Stimulated activated CD4-positive, alpha-beta T cell treated with anti-CD3 and anti-CD28 coated beads, Interleukin-15, amount 100 ng/mL, for 24 hours (primary cell): ENCODE measurements at regions not wholly inside any gene's neighbourhood (a gene's known extent, or its start where the extent isn't known, plus 50 kb on each side); places are given as distances from the start of the nearest gene placed in this dataset.
"Not testable (repeated sequence)": the region's sequence is repeated elsewhere in the genome, so short reads cannot be mapped to it uniquely, and the experiment has no call there.

Experiments
- DNase-seq: peaks from one replicate; pipeline ENCODE4 v3.0.0-alpha.2; 2020

GRCh38 chr12:131528667-131529066 is 182.2 kb upstream of the SFSWAP start:
- no peak for DNase-seq

DNA sequence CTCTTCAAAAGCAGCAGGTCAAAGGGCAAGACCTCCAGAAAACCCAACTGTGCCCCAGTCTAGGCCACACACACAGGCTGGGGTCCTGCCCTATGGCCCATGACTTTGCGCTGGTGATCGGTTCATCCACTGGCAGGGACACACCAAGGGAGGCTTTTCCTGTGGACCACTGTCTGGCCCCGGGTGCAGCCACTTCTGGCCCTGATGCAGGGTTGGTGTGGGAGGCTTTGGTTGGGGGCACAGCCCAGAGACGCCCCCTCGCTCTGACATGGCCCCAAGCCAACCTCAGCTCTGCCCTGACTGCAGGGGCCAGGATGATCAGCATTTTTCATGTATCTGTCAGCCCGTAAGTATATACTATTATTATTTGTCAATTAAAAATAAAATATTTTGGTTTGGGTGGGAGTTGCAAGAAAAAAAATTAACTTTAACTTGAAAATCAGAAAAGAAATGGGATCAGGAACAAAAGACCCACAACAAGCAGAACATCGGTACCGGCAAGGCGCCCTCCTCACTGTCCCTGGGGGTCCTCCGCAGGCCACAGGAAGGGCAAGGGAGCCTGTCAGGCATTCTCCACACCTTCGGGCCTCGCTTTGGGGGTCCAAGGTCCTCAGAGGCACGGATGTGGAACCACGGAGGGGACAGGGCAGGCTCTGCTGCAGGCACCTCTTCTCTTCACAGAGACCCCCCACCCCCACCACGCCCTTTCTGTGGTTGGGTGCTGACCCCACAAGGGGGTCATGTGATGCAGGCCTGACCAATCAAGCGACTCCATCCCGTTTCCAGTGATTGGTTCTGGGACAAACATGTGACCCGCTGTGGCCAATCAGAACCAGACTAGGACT is 181.5 kb upstream of the SFSWAP start:
- DNase-seq = no peak

DNA sequence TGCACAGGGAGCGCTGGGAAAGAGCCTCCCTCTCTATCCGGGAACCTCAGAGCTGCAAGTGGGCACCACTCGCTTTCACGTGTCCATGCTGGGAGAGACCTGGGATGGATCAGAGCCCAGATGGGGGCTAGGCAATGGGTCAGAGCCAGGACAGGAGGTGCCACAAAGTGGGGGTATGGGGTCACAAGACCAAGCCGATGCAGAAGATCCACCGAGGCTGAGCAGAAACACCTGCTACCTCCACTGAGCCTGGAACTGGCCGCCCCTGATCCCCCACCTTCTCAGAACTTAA is 180.9 kb upstream of the SFSWAP start:
- DNase-seq = no peak

GRCh38 chr12:131530422-131530821 is 180.5 kb upstream of the SFSWAP start:
- no peak for DNase-seq

DNA sequence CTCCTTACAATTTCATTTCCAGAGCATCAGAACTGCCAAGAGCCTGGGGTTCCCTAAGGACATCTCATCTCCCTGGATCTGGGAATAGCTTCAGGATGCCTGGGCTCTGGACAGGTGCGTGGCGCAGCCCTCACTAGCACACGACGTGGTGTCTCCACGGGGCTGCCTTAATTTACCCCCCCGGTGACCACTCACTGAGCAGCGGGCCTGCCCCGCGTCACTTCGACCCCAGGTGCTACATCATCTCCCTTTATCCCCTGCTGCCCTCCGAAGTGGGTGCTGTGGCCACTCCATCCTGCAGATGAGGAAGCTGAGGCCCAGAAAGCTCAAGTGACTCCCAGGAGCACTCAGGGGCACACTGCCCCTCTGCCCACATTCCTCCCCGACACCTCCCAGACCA is 177.8 kb upstream of the SFSWAP start:
- no peak for DNase-seq

GRCh38 chr12:131535779-131536178 is 175.1 kb upstream of the SFSWAP start:
- DNase-seq = no peak

DNA sequence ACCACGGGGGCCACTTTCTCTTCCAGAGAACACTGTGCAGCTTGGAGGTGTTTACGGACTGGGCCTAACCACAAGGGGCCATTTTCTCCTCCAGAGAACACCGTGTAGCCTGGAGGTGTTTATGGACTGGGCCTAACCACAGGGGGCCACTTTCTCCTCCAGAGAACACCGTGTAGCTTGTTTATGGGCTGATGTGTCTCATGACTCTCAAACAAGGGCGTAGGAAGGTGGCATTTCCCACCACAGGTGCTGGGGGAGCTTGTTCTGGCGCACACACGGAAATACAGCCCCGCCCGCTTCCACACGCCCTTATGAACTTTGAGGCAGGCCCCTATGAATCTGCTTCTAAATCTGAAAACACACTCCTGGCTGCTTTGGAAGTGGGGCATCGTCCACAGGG is 174.6 kb upstream of the SFSWAP start:
- peak; percentile 43 for DNase-seq

DNA sequence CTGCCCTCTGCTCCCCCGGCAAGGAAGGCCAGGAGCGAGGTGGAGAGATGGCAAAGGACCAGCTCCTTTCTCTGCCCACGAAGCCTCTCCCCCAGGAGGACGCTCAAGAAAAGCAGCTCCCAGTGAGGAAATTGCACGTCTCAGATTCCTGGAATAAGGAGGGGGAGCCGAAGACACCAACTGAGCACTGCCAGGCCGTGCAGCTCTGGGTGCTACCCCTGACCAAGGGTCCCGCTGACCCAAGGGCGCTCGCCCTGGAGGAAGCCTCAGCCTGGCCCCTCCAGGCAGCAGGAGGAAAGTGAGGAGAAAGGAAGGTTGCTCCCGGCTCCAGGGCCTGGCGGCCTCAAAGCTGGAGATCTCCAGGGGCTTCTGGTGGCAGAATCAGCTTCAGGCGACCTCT is 174.1 kb upstream of the SFSWAP start:
- DNase-seq = no peak

- no peak for DNase-seq
These were observed 173.5 kb upstream of the SFSWAP start for GRCh38 chr12:131537267-131537958.

DNA sequence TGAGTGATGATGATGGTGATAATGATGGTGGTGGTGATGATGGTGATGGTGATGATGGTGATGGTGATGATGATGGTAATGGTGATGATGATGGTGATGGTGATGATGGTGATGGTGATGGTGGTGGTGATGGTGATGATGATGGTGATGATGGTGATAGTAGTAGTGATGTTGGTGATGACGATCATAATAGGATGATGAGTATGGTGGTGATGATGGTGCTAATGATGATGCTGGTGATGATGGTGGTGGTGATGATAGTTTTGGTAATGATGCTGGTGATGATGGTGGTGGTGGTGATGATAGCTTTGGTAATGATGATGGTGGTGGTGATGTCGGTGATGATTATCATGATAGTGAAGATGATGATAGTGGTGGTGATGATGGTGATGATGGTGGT is 171.5 kb upstream of the SFSWAP start:
- no peak for DNase-seq

GRCh38 chr12:131540138-131540623 is 170.7 kb upstream of the SFSWAP start:
- no peak for DNase-seq

DNA sequence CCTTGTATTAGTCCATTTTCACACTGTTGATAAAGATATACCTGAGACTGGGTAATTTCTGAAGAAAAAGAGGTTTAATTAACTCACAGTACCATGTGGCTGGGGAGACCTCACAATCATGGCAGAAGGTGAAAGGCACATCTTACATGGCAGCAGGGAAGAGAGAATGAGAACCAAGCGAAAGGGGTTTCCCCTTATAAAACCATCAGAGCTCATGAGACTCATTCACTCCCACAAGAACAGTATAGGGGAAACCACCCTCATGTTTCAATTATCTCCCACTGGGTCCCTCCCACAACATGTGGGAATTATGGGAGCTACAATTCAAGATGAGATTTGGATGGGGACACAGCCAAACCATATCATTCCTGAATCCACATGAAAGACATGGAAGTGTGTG is 169.4 kb upstream of the SFSWAP start:
- not testable (repeated sequence) for DNase-seq

GRCh38 chr12:131542351-131542750 is 168.5 kb upstream of the SFSWAP start:
- DNase-seq = no peak

DNA sequence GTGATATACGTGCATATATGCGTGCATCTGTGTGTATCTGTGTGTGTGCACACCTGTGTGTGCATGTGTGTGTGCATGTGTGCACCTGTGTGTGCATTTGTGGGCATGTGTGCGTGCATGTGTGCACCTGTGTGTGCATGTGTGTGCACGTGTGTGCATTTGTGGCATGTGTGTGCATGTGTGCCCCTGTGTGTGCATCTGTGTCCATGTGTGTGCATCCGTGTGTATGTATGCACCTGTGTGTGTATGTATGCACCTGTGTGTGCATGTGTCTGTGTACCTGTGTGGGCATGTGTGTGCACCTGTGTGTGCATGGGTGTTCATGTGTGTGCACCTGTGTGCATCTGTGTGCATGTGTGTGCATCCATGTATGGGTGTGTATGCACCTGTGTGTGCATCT is 167.8 kb upstream of the SFSWAP start:
- DNase-seq = no peak

GRCh38 chr12:131547555-131547954 is 163.3 kb upstream of the SFSWAP start:
- no peak for DNase-seq

- no peak for DNase-seq
These were observed 160.8 kb upstream of the SFSWAP start for GRCh38 chr12:131550121-131550520.

DNA sequence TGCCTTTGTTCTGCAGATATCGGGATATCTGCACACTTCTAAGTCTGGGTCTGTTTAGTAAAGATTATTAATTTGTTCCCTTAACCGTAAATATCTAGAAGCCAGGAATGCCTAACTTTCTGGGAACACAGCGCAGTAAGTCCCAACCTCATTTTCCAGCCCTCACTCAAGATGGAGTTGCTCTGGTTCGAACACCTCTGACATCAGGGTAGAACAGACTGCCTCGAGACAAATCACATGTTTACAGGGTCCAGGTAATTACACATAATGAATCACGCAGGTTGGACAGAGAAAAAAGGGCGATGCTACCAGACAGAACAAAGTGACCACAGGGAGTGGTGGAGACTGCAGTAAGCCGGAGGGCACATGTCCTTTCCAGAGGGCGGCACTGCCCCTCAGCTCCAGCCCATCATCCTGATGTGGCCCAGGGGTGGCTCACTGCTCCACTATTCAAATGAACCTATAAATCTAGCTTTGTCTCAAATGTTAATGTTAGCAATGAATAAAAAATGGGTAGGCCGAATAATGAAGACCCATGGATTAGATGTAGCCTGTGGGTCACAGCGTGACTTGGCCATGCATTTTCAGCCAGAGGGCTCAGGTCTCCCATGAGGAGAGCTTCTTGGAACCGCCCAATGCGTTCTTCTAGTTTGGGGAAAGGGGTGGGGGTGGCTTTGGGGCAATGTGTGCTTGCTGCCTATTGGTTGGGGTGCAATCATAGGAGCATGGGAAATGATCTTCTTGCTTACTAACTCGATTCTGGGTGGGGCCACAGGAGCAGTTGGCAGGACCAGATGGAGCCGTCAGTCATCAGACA is 159.0 kb upstream of the SFSWAP start:
- DNase-seq = no peak

GRCh38 chr12:131552492-131552863 is 158.4 kb upstream of the SFSWAP start:
- DNase-seq = no peak

DNA sequence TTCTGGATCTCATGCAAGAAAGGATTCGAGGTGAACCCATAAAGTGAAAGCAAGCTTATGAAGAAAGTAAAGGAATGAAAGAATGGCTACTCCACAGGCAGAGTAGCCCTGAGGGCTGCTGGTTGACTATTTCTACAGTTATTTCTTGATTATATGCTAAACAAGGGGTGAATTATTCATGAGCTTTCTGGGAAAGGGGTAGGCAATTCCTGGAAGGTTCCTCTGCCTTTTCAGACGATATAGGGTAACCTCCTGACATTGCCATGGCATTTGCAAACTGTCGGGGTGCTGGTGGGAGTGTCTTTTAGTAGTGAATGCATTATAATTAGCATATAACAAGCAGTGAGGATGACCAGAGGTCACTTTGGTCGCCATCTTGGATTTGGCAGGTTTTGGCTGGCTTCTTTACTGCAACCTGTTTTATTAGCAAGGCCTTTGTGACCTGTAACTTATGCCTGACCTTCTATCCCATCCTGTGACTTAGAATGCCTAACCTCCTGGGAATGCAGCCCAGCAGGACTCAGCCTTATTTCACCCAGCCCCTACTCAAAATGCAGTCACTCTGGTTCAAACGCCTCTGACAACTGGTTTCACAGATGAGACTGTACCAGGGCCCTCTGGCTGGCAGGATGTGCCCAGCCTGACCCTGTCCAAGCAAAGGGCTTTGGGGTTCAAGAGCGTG is 157.7 kb upstream of the SFSWAP start:
- DNase-seq = no peak

DNA sequence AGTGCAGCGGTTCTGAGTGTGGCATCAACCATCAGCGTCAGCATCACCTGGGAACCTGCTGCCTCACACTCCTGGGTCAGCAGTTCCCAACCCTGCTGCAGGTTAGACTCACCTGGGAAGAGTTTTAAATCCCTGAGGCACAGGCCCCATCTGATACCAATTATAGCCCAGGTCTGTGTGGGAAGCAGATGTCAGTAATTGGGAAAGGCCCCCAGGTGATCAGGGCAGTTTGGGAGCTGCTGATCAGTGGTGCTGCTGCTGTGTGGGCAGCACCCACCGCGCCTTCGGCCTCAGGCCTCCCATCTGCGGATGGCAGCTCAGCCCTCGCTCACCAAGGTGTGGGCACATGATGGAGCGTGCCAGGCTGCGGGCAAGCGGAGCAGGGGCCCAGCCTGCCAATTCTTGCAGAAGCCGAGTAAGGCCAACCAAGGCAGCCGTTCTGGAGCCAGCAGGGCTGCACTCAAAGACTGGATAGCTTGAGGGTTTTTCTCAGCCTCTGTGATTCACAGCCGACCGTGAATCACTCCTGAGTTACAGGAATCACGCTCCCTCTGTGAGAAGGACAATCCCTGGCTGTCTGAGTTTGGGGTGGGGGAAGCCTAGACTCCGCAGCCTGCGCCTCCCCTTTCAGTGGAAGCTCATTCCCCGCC is 155.6 kb upstream of the SFSWAP start:
- no peak for DNase-seq

DNA sequence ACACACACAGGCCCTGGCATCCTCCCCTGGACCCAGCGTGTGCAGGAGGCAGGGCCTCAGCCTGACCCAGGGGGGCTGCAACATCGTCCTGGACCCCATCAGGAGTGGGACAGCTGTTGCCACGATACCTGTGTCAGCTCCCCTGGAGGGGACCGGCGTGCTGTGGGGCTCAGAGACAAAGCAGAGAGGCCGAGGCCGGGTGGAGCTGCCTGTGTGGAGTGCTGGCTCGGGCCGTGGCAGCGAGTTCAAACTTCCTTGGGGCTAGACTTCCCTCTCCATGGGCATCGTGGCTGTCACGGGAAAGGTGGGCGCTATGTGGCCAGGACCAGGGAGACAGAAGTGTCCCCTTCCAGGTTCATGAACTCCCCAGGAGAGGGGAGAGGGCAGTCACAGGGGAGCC is 155.0 kb upstream of the SFSWAP start:
- DNase-seq = no peak

GRCh38 chr12:131557078-131557709 is 153.7 kb upstream of the SFSWAP start:
- no peak for DNase-seq
